Activated effector memory CD4-positive, alpha-beta T cell treated with Interleukin-2 at 50 U/mL for 16 hours (primary cell): ENCODE measurements at regions not wholly inside any gene's neighbourhood (a gene's known extent, or its start where the extent isn't known, plus 50 kb on each side); places are given as distances from the start of the nearest gene placed in this dataset.

ENCODE experiments used
- DNase-seq: peaks from one replicate; pipeline ENCODE4 v3.0.0-alpha.2; 2020

DNA sequence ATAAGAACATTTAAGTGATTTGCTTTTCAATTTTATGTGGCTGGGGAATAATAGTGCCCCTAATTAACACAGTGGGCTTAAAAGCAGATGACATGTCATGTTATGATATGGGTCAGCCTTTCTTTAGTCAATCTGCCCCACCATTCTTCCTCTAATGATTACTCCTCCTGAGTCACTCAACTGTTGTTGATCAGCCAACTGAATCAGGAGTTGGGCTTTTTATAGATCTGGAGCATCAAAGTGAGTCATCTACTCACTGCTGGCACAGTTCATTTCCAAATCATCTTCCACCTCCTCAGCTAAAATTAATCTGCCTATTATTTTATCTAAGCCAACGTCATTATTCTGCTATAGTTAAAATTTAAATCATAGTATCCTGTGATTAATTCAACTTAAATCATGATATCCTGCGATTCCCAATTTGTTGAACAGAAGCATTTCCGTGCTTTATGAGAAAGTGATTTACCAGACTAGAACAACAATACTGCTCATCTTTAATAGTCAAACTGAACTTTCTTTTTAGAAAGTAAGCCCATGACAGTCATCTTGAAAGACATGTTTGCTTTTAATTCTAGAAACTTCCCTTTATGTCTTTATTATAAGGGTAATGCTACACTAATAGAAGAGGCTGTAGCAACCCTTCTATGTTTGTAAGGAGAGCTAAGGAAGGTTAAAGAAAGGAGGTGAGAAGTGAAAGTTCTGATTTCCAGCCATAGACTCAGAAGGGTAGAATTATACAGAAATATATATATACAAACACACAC, 551.4 kb downstream of the TBC1D4 start:
- no peak for DNase-seq

DNA sequence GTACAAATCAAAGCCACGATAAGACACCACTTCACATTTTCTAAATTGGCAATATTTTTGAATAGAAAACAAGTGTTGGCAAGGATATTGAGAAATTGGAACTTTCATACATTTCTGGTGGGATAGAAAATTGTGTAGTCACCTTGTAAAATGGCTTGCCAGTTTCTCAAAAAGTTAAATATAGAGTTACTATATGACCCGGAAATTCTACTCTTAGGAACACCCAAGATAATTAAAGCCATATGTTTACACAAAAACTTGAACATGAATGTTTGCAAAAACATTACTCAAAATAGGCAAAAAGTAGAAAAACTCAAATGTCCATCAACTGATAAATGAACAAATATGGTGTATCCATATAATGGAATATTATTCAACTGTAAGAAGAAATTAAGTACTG, 552.5 kb downstream of the TBC1D4 start:
- DNase-seq = no peak

DNA sequence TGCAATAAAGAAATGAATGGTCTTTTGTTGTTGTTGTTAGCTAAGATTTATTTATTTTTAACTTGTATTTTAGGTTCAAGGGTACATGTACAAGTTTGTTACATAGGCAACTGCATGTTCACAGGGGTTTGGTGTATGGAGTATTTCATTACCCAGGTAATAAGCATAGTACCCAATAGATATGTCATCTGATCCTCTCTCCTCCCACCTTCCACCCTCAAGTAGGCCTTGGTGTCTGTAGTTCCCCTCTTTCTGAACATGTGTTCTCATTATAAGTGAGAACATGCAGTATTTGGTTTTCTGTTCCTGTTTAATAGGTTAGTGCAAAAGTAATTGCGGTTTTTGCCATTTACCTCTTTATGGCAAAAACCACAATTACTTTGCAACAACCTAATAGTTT, 554.1 kb downstream of the TBC1D4 start:
- DNase-seq = no peak

DNA sequence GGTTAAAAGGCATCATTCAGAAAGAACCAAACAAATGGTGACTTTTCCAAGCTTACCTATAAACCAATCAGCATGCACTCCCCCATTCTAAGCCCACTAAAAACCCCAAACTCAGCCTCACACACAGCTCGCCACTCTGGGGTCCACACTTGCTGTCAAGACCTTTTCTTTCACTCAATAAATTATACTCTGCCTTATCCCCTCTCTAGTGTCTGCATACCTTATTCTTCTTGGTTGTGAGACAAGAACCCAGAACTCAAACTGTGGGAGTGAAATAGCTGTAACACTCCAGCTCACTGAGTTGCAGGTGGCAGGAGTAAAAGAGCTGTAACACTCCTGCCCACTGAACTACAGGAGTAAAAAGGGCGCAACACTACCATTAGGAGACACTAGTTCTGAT, 559.0 kb downstream of the TBC1D4 start:
- no peak for DNase-seq

DNA sequence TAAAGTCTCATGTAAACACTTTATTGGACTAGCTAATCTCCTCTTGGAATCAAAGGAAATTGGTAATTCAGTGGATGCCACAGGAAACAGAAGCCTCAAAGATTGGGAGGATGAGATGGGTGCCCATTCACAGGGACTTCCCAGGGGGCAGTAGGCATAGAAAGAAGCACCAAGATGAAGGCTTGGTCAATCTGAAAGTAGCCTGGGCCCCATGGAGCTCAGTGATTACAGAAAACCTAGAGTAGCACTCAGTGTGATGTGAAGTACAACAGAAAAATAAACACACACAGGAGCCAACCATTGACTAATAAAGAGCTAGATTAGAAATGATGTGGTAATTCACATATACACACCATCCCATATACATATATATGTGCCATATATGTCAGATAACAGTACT, 560.6 kb downstream of the TBC1D4 start:
- DNase-seq = no peak

DNA sequence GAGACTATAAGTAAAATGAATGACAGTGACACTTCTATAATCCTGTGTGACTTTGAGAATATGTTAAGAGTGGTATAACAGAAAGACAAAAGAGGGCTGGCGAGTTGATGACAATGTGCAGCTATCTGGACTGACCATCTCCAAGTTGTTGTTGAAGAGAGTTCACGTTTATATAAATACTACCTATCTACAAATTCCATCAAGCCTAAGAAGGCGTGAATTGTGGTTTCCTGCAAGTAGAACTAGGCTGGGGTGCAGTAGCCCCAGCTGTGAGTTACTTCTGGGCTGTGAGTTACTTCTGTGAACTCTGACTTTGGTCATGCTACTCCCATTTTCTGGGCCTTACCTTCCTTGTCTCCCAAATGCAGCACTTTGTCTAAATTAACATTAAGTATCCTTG, 561.0 kb downstream of the TBC1D4 start:
- DNase-seq = no peak

DNA sequence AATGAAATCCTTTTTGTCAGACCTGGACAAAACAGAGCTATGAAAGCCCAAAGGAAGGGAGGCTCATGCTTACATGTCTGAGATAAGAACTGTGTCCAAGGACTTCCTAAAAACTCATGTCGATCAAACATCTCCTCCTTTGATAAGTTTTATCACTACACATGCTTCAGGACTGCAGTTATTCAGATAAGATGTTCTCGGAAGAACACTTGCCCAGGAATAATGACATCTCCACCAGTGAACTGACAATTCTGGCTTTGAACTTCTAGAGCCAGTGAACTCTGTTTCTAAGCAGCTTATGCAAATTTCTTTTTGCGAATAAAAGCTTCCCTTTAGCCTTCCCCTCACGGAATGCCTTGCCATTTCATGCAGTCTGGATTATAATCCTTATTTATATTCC, 561.6 kb downstream of the TBC1D4 start:
- no peak for DNase-seq

DNA sequence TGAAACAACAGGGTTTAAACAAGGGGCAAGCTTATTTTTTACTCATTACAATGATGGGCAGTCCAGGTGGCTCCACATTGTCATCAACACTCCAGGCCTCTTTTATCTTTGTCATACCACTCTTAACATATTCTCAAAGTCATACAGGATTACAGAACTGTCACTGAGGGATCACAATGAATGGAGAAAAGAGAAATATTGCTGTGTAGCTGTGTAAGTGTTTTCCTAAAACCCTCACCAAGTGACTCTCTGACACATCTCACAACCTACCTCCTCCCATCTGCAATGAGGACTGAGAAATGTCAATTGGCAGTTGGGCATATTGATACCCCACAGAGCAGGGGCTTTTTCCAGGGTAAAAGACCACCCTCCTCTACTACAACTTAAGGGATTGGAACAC, 562.1 kb downstream of the TBC1D4 start:
- no peak for DNase-seq

DNA sequence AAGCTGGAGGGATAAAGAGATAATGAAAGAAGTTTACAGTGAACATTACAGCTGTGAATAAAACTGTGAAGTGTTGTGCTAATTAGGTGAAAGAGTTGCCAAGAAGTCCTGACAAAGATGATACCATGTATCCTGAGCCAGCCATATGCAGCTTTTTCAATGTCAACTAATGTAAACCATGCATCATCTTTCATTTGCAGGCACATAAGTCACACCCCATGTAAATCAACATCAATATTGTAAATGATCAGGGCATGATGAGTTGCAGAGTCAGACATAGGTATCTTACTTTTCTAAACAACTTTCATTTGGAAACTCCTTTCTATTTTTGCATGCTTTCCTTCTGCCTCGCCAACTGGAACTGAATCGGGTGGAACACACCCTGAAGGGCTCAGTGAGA, 569.1 kb downstream of the TBC1D4 start:
- DNase-seq = no peak

DNA sequence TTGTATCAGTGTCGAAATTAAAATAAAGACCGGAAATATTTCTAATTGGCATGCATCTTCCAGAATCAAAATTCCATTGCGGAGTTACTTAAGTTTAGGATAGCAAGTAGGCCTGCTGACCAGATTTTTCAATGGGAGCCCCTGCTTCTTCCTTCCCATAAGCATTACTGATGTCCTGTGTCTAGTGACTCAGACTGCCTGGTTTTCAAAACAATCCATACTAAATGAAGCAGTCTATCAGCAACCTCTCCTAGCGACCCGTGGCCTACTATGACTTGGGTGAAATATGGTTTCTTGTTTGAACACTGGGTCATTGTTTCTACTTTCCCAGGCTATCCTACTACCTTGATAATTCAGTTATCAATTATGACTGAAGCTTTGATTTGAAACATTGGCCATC, 571.6 kb downstream of the TBC1D4 start:
- no peak for DNase-seq

DNA sequence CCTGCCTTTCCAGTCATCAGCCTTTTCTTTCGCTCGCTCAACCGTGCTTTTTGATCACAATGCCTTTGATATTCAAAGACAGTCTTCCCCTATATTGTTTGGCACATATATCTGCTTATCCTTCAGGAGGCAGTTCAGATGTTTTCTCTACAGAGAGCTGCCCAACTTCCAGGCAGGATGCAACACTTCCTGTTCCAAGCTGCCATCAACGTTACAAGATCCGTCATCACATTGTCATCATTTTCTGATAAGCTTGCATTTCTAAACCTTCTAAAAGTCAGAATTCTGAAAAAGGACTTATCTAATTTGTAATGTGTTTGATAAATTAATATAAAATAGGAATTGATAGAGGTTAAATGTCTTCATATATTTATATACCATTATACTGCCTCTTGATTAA, 574.2 kb downstream of the TBC1D4 start:
- no peak for DNase-seq

DNA sequence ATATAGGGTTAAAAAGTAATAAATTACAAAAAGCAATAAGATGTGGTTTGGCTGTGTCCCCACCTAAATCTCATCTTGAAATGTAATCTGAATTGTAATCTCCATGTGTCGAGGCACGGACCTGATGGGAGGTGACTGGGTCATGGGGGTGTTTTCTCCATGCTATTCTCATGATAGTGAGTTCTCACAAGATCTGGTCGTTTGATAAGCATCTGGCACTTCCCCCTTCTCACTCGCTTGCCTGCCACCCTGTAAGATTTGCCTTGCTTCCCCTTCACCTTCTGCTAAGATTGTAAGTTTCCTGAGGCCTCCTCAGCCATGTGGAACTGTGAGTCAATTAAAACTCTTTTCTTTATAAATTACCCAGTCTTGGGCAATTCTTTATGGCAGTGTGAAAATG, 577.4 kb downstream of the TBC1D4 start:
- DNase-seq = no peak

DNA sequence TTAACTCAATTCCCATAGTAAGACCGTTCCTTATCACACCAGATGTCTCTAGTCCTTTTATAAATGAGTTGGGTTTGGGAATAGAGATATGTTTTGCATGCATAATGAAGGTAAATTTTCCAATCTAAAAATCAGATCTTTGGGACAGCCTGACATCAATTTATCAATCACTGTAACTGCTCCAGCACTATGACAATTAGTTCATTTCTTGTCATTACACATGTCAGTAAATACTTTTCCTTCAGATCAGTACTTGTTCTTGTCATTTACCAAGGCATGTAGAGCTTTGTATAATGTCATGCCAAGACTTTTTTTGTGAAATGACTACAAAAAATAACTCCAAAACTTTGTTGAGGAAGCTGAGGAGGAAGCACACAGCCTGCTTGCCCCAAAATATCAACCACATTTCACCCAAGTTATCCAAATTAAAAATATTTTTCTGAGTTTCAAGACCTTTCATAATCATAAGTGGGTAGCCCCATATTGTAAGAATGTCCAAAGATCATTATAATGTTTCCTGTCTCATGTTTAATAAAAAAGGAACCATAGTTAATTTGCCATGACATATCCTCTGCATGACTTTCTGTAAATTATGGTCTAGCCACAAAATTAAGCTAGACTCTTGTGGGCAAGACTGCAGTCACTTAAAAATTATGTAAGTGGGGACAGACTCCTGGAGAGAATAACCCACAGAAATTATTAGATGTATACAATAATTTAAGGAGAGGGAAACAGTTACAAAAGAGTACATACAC, 586.8 kb downstream of the TBC1D4 start:
- DNase-seq = no peak

DNA sequence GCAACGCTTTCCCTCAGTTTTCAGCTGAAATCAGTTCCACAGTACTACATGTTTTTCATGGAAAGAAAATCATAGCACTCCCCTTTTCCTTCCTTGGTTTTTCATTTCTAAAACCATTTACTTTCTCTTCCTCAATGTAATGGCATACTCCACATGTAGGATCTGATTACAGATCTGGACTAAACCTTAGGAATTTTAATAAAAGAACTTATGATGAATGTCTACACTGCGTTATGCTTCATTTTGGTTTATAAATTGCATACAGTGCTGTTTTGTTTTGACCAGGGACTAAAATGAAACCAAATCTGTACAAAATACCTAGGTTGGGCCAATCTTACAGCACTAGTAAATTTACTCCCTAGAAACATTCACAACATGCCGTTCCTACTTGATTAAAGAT, 589.9 kb downstream of the TBC1D4 start:
- no peak for DNase-seq

DNA sequence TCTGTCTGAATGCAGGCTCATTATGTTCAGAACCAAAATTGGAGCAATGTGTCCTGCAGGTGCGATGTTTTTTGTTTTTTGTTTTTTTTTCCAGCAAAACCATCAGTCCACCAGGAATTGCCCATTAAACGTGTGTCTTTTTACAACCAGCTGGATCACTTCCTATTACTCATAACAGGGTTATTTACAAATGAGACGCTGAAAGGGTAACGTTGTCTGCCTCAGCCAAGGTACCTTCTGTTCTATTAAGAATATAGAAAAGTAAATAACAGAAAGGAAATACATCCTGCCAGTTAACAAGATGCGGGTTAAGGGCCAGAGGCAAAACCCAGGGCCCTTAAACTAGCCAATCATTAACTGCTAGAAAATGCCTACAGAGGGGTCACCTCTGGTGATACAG, 590.4 kb downstream of the TBC1D4 start:
- no peak for DNase-seq

DNA sequence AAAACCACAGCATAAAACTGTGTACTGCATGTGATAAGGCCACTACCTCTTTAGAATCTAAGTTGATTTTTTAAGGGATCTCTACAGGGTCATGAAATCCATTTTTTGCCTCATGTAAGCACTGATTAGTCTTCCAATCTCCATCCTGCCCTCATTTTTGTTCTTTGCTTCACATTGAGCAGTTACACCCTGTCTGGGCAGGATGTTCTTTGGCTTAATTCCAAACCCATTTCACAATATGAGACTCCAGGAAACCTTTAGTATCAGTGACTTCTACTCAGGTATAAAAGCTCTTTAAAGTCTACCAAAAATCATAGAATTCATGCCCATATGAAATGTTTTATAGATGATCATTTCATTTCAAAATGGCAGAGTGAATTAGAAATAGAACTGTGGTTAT, 592.6 kb downstream of the TBC1D4 start:
- no peak for DNase-seq

DNA sequence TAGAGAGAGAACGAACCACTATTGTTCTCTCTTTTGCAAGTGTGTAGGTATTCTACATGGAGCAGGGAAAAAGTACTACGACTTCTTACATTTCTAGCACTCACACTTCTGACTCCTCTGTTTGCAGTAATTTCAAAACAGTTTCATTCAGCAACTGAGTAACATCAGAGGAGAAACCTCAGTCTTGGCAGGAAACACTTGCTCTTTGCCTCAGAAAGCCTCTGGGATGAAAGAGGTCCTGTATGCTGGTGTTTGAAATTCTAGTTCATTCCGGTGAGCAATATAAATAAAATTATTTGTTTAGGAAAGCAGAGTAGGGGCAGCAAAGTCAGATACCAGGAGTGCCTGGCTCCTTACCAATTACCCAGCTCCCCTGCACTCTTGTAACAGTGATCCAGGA, 595.5 kb downstream of the TBC1D4 start:
- no peak for DNase-seq

DNA sequence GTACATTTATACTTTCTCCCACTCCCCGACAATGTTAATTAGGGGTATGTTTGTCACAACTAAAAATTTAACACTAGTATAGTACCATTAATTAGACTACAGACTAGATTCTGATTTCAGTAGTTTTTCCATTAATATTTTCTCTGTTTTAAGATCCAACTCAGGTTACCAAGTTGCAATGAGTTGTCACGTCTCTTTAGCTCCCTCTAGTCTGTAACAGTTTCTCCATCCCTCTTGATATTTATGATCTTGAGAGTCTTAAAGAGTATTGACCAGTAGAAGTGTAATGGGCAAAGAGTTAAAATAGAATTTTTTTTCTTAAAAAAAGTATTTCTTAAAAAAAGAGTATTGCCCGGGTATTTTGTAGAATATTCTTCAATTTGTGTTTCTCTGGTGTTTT, 598.1 kb downstream of the TBC1D4 start:
- no peak for DNase-seq

DNA sequence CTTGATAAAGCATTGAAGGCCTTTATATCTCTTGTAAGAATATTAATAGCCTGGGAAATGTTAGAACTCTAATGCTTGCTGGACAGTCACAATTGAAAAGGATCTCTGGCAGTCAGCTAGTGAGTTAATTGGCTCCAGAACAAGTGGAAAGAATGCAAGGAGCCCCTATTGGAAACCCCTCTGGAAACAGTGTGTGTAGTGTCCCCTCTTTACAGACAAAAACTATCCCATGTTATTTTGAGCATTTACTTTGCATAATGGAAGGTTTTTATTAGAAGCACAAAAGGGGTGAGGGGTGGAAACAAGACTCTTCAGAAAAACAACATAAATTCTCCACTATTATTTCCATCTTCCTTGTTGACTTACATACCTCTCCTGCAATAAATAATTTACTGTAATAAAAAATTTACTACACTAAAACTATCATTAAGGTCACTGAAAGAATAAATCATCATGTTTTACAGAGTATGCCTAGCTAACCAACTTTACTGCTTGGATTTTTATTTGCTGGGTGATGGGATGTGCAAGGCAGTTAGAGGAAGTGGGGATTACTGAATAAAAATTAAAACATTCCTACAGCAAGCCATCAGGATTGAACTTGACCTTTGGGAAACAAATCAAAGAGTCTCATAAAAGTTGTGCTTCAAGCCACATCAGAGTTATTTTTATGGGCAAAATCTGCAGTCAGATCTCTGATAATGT, 610.4 kb downstream of the TBC1D4 start:
- DNase-seq = no peak

DNA sequence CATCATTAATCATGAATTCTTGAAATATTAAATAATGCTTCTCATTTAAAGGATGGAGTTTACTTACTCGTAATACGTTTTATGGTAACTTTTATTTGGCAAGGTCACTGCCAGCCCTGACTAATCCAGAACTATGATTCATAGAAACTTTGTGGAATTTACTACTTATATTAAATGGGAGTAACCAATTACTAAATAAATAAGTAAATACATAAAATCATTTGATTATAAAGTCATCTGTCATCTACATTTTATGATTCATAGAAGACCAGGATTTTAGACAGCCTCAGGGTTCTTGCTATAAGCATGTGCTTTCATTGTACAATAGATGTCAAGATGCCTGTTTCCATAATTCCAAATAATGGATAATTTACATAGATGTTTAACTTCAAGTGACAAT, 611.1 kb downstream of the TBC1D4 start:
- DNase-seq = no peak

DNA sequence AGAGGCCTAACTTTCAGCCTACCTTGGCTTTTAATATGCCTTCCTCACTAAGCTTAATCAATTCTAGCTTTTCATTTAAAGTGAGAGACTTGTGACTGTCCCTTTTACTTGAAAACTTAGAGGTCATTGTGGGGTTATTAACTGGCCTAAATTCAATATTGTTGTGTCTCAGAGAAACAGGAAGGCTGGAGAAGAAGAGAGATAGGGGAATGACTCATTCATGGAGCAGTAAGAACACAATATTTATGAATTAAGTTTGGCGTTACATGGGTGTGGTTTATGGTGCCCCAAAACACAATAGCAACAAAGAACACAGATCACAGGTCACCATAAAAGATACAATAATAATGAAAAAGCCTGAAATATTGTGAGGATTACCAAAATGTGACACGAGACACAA, 612.1 kb downstream of the TBC1D4 start:
- DNase-seq = no peak

DNA sequence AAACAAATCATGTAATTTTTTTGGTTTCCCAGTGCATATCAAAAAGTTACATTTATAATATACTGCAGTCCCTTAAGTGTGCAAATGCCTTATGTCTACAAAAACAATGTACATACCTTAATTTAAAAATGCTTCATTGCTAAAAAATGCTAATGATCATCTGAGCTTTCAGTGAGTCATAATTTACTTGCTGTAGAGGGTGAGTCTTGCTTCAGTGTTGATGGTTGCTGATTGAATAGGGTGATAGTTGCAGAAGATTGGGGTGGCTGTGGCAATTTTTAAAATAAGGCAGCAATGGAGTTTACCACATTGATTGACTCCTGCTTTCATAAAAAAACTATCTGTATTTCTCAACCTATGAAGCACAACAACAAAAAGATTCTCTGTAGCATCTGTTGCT, 613.9 kb downstream of the TBC1D4 start:
- no peak for DNase-seq

DNA sequence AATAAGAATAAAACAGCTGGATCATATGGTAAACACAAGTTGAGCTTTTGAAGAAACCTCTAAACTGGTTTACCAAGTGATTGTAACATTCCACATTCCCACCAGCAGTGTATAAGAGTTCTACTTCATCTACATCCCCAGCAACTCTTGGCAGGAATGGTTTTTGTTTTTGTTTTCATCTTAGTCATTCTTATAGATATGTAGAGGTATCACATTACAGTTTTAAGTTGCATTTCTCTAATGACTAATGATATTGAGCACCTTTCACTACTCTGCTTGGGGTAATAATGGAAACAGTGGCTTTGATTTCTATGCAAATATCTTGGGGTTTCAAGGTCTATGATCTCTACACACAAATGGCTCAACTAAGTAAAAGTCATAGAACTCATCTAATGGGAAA, 614.5 kb downstream of the TBC1D4 start:
- no peak for DNase-seq

DNA sequence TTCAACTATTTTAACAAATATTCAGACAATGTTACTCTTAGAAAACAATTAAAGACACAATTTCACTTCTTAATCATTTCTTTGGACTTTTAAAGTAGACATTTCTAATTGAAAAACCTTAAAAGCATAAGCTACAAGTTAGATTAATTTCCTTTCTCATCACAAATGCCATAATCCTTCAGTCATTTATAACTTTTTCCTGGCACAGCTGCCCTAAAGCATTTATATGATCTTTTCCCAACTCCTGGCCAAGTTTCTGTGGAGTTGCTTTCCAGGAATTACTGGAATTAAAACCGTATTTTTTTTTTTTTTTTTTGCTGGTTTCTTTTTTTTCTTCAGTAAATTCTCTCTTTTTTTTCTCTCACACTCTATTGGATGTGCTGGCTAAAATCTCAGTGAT, 615.9 kb downstream of the TBC1D4 start:
- no peak for DNase-seq
